RKO (cell line): ENCODE measurements at regions not wholly inside any gene's neighbourhood (a gene's known extent, or its start where the extent isn't known, plus 50 kb on each side); places are given as distances from the start of the nearest gene placed in this dataset.
A peak's percentile ranks its signal among the peaks of the same experiment; 100 is the strongest.

Experiments
- DNase-seq: peaks from one replicate; pipeline ENCODE4 v3.0.0-alpha.2; 2016; ENCODE audit warnings: low spot score

- DNase-seq = no peak
These were observed 318.7 kb downstream of the TMEM161B start for GRCh38 chr5:87949676-87950631.

DNA sequence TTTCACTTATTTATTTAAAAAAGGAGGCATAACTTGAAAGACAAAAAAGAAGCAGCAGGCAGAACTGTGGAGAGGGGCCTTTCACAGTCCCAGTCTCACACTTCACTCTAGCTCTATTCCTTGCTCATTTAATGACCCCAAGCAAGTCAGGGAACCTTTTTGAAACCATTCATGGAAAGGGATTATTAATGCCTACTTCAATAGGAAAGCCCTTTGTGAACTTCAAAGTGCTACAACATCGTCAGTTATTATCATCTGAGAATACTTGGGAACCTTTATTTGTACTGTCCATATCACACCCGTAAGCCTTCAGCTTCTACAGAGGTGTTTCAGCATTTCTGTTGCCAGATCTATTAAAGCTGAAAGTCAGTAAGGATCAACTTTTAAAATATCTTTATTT, 320.2 kb downstream of the TMEM161B start:
- DNase-seq = no peak

- DNase-seq = no peak
These were observed 322.4 kb downstream of the TMEM161B start for GRCh38 chr5:87946271-87946670.

- no peak for DNase-seq
These were observed 323.4 kb downstream of the TMEM161B start for GRCh38 chr5:87945286-87945650.

DNA sequence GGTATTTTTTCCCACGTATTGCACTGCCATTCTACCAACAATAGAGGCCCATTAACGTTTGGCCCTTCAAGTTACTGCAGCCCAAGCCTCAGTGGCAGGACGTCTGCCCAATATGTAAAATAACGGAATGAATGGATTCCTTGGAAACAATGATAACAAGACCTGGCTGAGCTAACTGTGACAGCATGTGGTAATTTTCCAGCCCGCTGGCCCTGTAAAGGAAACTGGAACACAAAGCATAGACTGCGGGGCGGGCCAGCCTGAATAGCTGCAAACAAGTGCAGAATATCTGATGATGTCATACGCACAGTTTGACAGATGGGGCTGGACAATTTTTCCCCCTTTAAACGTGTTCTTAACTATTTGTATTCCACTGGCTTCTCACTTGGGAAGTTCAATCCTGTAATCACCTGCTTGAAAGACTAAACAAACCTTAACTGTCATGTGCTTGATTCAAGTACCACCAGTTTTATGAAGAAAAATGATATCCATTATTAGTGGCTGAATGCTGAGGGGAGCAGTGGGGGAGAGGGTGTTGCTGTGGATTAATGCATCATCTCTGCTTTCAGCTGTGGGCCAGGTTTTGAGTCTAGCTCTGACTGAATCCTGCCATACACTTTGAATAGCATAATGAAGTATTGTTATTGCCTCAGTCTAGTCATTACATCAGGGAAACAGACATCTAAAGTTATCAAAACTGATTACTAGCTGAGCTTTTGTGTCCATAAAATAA, 323.9 kb downstream of the TMEM161B start:
- DNase-seq = no peak

GRCh38 chr5:87940775-87941174, 327.9 kb downstream of the TMEM161B start:
- DNase-seq = no peak

- DNase-seq = no peak
These were observed 332.0 kb downstream of the TMEM161B start for GRCh38 chr5:87936667-87937066.

- no peak for DNase-seq
These were observed 344.2 kb downstream of the TMEM161B start for GRCh38 chr5:87924436-87924835.

- no peak for DNase-seq
These were observed 352.3 kb downstream of the TMEM161B start for GRCh38 chr5:87916320-87916719.

- DNase-seq = no peak
These were observed 356.2 kb downstream of the TMEM161B start for GRCh38 chr5:87912419-87912818.

- DNase-seq = peak; percentile 2
These were observed 359.3 kb downstream of the TMEM161B start for GRCh38 chr5:87909382-87909781.

DNA sequence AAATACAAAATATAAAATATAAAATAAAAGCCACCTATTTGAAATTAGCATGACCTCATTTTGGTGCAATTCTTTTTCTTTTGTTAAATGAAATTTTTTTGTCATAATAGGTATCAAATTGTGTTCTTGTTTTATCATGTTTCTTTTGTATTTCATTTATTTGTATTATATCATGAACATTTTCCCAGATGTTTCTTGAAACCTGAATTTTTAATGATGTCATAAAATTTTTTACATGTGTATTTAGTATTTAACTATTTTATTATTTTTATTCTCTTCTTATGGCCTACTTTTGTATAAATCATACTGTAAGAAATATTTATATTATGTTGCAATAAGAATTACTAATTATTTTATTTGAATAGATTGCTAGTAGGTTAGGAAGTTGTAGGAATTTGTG, 361.7 kb downstream of the TMEM161B start:
- no peak for DNase-seq

DNA sequence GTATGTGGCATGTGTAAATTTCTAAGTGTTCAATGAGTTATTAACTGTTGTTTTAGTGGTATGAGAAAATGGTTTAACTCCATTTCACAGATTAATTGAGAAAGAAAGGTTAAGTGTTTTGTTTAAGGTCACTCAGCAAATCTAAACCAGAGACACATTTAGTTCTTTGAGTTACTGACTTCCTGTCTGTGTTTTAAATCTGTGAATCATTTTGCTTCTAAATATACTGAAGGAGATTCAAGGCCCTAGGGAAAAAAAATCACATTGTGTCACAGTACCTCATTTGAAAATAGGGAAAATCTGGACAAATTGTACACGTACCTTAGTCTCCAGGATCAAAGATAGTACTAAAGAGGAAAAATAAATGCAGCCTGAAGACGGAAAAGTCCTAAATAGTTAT, 368.2 kb downstream of the TMEM161B start:
- no peak for DNase-seq

DNA sequence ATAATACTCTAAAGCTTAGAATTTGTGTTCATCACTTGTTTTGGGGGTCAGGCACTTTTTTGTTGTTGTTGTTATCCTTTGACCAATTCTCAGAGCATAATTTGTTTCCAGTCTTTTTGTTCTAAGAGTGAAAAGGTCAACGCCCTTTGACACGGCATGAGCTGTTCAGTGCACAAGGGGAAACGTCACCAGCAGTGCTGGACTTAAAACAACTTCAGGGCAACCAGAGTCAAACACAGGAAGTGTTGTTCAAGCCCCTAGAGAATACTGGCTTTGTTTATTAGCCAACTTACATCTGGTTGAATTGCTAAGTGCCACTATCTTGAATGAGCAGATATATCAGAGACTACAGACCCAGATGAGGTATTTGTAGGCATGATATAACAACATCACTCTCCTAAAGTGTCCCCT, 368.9 kb downstream of the TMEM161B start:
- DNase-seq = peak; percentile 6

DNA sequence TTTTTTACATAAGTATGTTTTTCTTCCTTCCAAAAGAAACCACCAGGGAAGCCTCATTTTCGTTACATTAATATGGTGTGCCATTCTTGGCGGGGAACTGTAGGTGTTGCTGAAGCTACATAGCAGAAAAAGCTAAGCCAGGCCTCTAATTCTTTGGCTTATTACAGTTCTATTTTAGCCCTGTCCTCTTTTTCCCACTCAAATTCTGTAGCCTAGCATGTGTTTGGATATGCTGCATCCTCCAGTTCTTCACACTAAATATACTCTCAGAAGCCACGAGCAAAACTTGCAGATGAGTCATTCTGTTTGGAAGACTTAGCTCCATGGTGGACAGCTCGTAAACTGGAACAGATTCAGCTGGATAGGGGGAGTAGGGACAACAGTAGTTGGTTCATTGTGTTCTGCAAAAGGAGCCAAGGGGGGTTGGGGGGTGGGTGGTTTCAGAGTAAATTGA, 369.4 kb downstream of the TMEM161B start:
- DNase-seq = no peak

GRCh38 chr5:87898574-87898973, 370.1 kb downstream of the TMEM161B start:
- no peak for DNase-seq

DNA sequence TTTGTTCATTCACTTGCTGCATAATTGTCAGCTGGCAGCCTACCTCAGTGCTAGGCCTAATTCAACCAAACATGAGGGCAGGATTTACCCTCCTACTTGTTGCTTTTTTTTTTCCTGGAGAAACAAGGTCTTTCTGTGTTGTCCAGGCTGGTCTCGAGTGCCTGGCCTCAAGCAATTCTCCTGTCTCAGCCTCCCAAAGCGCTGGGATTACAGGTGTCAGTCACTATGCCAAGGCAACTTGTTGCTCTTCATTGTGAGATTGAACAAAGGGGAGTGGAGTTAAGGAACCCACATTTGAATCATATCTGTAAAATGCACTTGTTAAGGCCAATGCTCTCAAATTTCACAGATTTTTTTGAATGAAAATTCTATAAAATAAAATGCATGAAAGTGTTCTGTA, 380.5 kb downstream of the TMEM161B start:
- no peak for DNase-seq

GRCh38 chr5:87887247-87887646, 381.4 kb downstream of the TMEM161B start:
- DNase-seq = no peak

DNA sequence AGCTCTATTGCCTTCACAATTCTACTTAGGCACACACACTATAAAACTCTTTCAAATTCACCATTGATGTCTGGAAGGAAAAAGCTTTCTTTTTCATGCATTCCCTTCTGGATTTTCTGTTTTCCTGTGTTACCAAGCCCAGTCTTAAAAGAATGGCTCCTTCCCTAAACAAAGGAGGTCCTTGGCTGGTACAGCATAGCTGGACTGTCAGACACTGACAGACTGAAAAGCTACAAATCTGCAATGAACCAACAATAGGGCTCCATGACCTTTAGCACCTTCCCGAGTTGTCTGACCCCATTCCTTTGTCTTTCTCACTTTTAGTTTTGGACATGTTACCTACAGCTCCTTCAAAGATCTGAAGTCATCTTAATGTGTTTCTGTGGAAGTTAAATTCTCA, 382.5 kb downstream of the TMEM161B start:
- no peak for DNase-seq

DNA sequence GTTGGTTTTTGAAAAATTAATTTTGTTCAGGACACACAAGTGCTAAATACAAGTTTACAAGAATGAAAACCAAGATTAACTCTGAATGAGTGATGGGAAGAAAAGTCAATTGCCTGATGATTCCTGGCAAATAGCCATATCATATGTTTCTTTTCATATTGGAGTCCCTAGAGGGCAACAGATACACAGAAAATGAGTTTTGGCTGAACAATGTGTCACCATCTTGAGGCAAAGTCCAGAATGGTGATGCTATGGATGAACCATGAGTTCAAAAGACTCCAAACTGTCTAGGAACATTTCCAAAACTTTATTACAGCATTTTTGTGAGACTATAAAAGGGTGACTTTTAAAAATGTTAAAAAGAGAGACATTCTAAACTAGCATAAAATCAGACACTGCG, 382.9 kb downstream of the TMEM161B start:
- DNase-seq = peak; percentile 14

DNA sequence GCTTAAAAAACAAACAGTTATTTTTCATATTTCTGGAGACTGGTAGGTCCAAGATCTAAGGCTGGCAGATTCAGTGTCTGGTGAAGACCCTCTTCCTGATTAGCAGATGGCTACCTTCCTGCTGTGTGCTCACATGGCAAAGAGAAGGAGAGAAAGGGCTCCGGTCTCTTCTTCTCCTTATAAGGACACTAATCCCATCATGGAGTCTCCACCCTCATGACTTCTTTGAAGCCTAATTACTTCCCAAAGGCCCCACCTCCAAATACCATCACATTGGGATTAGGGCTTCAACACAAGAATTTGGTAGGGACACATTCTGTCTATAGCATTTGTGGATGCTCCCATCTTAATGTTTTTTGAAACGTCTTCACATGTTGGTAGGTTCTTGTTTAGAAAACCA, 391.1 kb downstream of the TMEM161B start:
- no peak for DNase-seq

- no peak for DNase-seq
These were observed 391.6 kb downstream of the TMEM161B start for GRCh38 chr5:87877023-87877422.

DNA sequence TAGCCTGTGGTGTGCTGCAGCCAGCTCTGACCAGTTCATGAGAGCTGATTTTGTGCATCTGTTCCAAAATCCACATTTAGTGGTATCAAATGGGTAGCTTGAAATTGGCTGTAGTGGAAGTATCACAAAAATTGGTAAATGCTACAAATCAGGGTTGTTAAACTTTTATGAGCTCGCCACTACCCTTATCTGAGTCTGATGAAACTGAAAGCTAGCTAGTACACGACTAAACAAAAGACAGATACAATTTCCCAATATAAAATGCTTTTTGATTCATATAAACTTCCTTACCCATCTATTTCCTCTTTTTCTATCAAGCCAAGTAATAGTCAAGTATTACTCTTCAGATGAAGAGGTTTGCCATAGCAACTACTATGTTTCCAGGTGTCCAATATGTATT, 392.0 kb downstream of the TMEM161B start:
- DNase-seq = no peak
